ENCODE measurements at regions not wholly inside any gene's neighbourhood (a gene's known extent, or its start where the extent isn't known, plus 50 kb on each side); places are given as distances from the start of the nearest gene placed in this dataset.

DNA sequence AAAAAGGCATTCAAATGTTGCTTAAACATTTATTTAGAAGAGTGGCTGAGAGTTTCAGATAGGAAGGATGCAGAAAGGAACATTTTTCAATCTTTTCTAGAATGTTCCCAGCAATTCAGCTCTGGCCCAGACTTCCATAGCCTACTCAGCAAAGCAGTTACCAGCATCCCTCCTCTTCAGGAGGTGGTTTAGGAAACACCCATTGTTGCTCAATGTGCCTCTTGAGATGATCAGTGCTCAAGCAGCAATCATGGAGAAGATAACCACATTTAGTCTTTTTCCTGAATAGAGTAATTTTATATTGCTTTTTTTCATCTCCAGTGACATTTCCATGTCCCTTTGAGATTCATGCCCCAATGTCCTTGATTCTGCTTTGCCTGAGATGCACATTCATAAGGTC lies 328.7 kb upstream of the PPARGC1A start:
- H3K27ac ChIP-seq, result no peak overlapping the region
- no peak for TF ChIP-seq CTCF (conservative IDR thresholded peaks at IDR 0.05)
- TF ChIP-seq ZFX (IDR thresholded peaks at IDR 0.05), result no peak

GRCh38 chr4:24214796-24215195 lies 324.9 kb upstream of the PPARGC1A start:
- TF ChIP-seq ZFX (IDR thresholded peaks at IDR 0.05), result no peak
- TF ChIP-seq CTCF (conservative IDR thresholded peaks at IDR 0.05), result no peak

GRCh38 chr4:24213961-24214360 lies 324.1 kb upstream of the PPARGC1A start:
- no peak for TF ChIP-seq ZFX (IDR thresholded peaks at IDR 0.05)
- no peak for TF ChIP-seq CTCF (conservative IDR thresholded peaks at IDR 0.05)
- H3K27ac ChIP-seq, result no peak overlapping the region

More at GRCh38 chr4:24214796-24215195, 324.9 kb upstream of the PPARGC1A start:
- H3K27ac ChIP-seq, result no peak overlapping the region

DNA sequence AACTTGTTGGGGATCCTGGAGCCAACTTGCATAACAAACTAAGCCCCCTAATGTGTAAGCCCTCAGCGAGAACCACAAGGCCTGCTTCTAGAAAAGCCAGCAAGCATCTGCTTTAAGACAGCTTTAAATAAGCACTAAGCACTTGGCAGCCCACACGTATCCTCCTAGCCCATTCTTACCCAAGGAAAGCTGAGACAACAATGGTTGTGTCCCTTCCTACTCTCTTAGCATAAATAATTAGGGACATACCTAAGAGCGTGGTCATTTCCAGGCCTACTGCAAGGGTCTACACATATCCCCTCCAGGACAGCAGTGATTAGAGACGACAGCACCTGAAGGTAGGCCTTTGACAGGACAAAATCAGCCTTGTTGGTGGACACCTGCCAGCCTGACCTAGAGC lies 322.8 kb upstream of the PPARGC1A start:
- no peak overlapping the region for H3K27ac ChIP-seq
- no peak for TF ChIP-seq ZFX (IDR thresholded peaks at IDR 0.05)
- no peak for TF ChIP-seq CTCF (conservative IDR thresholded peaks at IDR 0.05)

DNA sequence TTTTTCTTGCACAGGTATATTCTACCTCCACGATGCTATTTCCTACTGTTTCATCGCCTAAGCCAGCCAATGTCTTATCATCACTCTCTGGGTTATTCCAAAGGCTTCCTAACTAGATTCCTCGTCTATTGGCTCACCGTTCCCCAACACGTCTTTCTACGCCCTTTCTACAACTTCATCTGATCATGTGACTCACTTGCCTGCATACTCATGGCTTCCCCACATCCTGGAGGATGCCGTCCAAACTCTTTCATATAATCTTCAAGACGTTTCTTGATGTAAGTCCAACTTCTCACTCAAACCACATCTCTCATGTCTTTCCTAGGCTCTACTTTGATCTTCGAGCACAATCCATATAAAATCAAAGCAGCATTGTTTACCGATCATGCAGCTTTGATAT lies 322.0 kb upstream of the PPARGC1A start:
- H3K27ac ChIP-seq, result no peak overlapping the region

GRCh38 chr4:24210332-24210902 lies 320.6 kb upstream of the PPARGC1A start:
- TF ChIP-seq ZFX (IDR thresholded peaks at IDR 0.05) (no peak), CTCF (conservative IDR thresholded peaks at IDR 0.05) (no peak)
- H3K27ac ChIP-seq, result no peak overlapping the region

More for the DNA sequence above, 322.0 kb upstream of the PPARGC1A start:
- no peak for TF ChIP-seq ZFX (IDR thresholded peaks at IDR 0.05)
- TF ChIP-seq CTCF (conservative IDR thresholded peaks at IDR 0.05), result no peak

DNA sequence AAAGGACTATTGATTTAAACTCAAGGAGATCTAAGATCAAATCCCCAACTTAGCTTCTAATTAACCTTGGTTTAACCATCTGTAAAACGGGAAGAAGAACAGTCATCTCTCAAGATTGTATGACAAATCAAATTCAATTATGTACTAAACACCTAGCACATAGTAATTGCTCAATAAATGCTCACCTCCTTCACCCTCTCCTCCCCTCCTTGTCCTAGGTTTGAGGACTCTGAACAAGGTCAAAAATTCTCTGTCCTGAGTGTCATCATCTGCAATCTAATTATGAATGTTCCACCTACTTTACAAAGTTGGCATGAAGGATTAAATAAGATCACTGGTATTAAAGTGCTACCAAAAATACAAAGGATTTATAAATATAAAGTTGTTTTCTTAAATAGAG lies 320.1 kb upstream of the PPARGC1A start:
- TF ChIP-seq CTCF (conservative IDR thresholded peaks at IDR 0.05) (no peak), ZFX (IDR thresholded peaks at IDR 0.05) (no peak)
- H3K27ac ChIP-seq, result no peak overlapping the region
